HEK293 (cell line): ENCODE measurements at regions not wholly inside any gene's neighbourhood (a gene's known extent, or its start where the extent isn't known, plus 50 kb on each side); places are given as distances from the start of the nearest gene placed in this dataset.

Experiments used
- CTCF ChIA-PET: fragments of 350-600 bp; formaldehyde crosslinking; extraction: SDS; loops from one replicate; lab custom pipeline; 2021; ENCODE audit warnings: antibody characterized with exemption; lab: Yijun Ruan, JAX
- POLR2A ChIA-PET: fragments of 300-600 bp; formaldehyde crosslinking; extraction: SDS; loops from one replicate; lab custom pipeline; 2020; ENCODE audit warnings: antibody characterized with exemption, inconsistent platforms; lab: Yijun Ruan, JAX
- H3K27ac ChIP-seq: fragments of 200-500 bp; sonication (Bioruptor generic); 2 replicates; pipeline ENCODE4 v1.5.1; 2014; ENCODE audit warnings: low read depth, low read length, control low read depth, inconsistent platforms; ENCODE audit errors: extremely low read depth
- H3K36me3 ChIP-seq, 2 experiments: fragments of 200-500 bp in 1 of 2; sonication (Bioruptor generic) in 1 of 2; 1 replicate in 1 of 2; 2 replicates in 1 of 2; pipeline ENCODE4 v1.5.1; 2014 to 2017; ENCODE audit warnings: inconsistent platforms in 2 of 2, low read length in 2 of 2; ENCODE audit not compliant: control insufficient read depth in 2 of 2, insufficient read depth in 1 of 2
- H3K4me1 ChIP-seq: fragments of 200-500 bp; sonication (Bioruptor generic); 2 replicates; pipeline ENCODE4 v1.5.1; 2014; ENCODE audit warnings: mild to moderate bottlenecking, low read length, inconsistent platforms; ENCODE audit not compliant: control insufficient read depth, insufficient read depth
- H3K4me3 ChIP-seq: 2 replicates; pipeline ENCODE4 v1.5.1; 2011; ENCODE audit warnings: low read depth, mild to moderate bottlenecking, control low read depth, low read length, moderate library complexity
- H3K9me3 ChIP-seq: fragments of 200-500 bp; sonication (Bioruptor generic); 2 replicates; pipeline ENCODE4 v1.5.1; 2014; ENCODE audit warnings: low read depth, low read length, inconsistent platforms; ENCODE audit not compliant: control insufficient read depth, insufficient read depth
- GLI4 ChIP-seq: fragments of 450-650 bp; formaldehyde crosslinking; IDR thresholded peaks from 2 replicates; pipeline ENCODE4 v1.5.1; 2016; ENCODE audit warnings: missing biosample characterization, missing genetic modification characterization
- PRDM4 ChIP-seq: fragments of 450-650 bp; formaldehyde crosslinking; IDR thresholded peaks from 2 replicates; pipeline ENCODE4 v1.5.1; 2017; ENCODE audit warnings: missing biosample characterization, missing genetic modification characterization
- PRDM6 ChIP-seq: fragments of 450-650 bp; formaldehyde crosslinking; IDR thresholded peaks from 2 replicates; pipeline ENCODE4 v1.5.1; 2017; ENCODE audit warnings: missing biosample characterization, missing genetic modification characterization
- SCRT2 ChIP-seq: fragments of 450-650 bp; formaldehyde crosslinking; IDR thresholded peaks from 2 replicates; pipeline ENCODE4 v1.5.1; 2016; ENCODE audit warnings: missing biosample characterization, missing genetic modification characterization
- ZBTB1 ChIP-seq: fragments of 450-650 bp; formaldehyde crosslinking; IDR thresholded peaks from 2 replicates; pipeline ENCODE4 v1.5.1; 2016; ENCODE audit warnings: missing biosample characterization, missing genetic modification characterization
- ZBTB8A ChIP-seq: fragments of 450-650 bp; formaldehyde crosslinking; IDR thresholded peaks from 2 replicates; pipeline ENCODE4 v1.5.1; 2016; ENCODE audit warnings: missing biosample characterization, missing genetic modification characterization
- ZEB2 ChIP-seq: fragments of 450-650 bp; formaldehyde crosslinking; IDR thresholded peaks from 2 replicates; pipeline ENCODE4 v1.5.1; 2016; ENCODE audit warnings: missing biosample characterization, missing genetic modification characterization
- ZNF148 ChIP-seq: fragments of 450-650 bp; formaldehyde crosslinking; IDR thresholded peaks from 2 replicates; pipeline ENCODE4 v1.5.0; 2017; ENCODE audit warnings: missing biosample characterization, missing genetic modification characterization, borderline replicate concordance
- ZNF155 ChIP-seq: fragments of 450-650 bp; formaldehyde crosslinking; IDR thresholded peaks from 2 replicates; pipeline ENCODE4 v1.5.1; 2016; ENCODE audit warnings: missing biosample characterization, missing genetic modification characterization
- ZNF16 ChIP-seq: fragments of 450-650 bp; formaldehyde crosslinking; IDR thresholded peaks from 2 replicates; pipeline ENCODE4 v1.5.1; 2016; ENCODE audit warnings: low read depth, missing biosample characterization, missing genetic modification characterization
- ZNF184 ChIP-seq: fragments of 450-650 bp; IDR thresholded peaks from 2 replicates; pipeline ENCODE4 v1.5.1; 2018; ENCODE audit warnings: missing biosample characterization, mild to moderate bottlenecking, missing genetic modification characterization
- ZNF221 ChIP-seq: fragments of 450-650 bp; formaldehyde crosslinking; IDR thresholded peaks from 2 replicates; pipeline ENCODE4 v1.5.1; 2017; ENCODE audit warnings: missing biosample characterization, missing genetic modification characterization, borderline replicate concordance
- ZNF248 ChIP-seq: fragments of 450-650 bp; formaldehyde crosslinking; IDR thresholded peaks from 2 replicates; pipeline ENCODE4 v1.5.1; 2017; ENCODE audit warnings: missing biosample characterization, missing genetic modification characterization
- ZNF280C ChIP-seq: fragments of 450-650 bp; formaldehyde crosslinking; IDR thresholded peaks from 2 replicates; pipeline ENCODE4 v1.5.1; 2016; ENCODE audit warnings: missing biosample characterization, missing genetic modification characterization
- ZNF341 ChIP-seq: fragments of 450-650 bp; formaldehyde crosslinking; IDR thresholded peaks from 2 replicates; pipeline ENCODE4; 2016; ENCODE audit warnings: low read depth, missing biosample characterization, missing genetic modification characterization
- ZNF391 ChIP-seq: fragments of 450-650 bp; formaldehyde crosslinking; IDR thresholded peaks from 2 replicates; pipeline ENCODE4 v1.5.1; 2016; ENCODE audit warnings: low read depth, missing biosample characterization, missing genetic modification characterization, borderline replicate concordance
- ZNF521 ChIP-seq: fragments of 450-650 bp; formaldehyde crosslinking; IDR thresholded peaks from 2 replicates; pipeline ENCODE4 v1.5.1; 2017; ENCODE audit warnings: missing biosample characterization, mild to moderate bottlenecking, missing genetic modification characterization
- ZNF530 ChIP-seq: fragments of 450-650 bp; formaldehyde crosslinking; IDR thresholded peaks from 2 replicates; pipeline ENCODE4 v1.5.1; 2016; ENCODE audit warnings: low read depth, missing biosample characterization, missing genetic modification characterization
- ZNF549 ChIP-seq: fragments of 450-650 bp; IDR thresholded peaks from 2 replicates; pipeline ENCODE4 v1.5.1; 2018; ENCODE audit warnings: missing biosample characterization, missing genetic modification characterization, mild to moderate bottlenecking, inconsistent platforms, moderate library complexity
- ZNF621 ChIP-seq: fragments of 450-650 bp; formaldehyde crosslinking; IDR thresholded peaks from 2 replicates; pipeline ENCODE4 v1.5.1; 2017; ENCODE audit warnings: missing biosample characterization, missing genetic modification characterization
- ZNF677 ChIP-seq: fragments of 450-650 bp; IDR thresholded peaks from 2 replicates; pipeline ENCODE4 v1.5.0; 2018; ENCODE audit warnings: missing biosample characterization, mild to moderate bottlenecking, missing genetic modification characterization, moderate library complexity
- ZNF704 ChIP-seq: fragments of 450-650 bp; formaldehyde crosslinking; IDR thresholded peaks from 2 replicates; pipeline ENCODE4 v1.5.1; 2016; ENCODE audit warnings: missing biosample characterization, missing genetic modification characterization
- ZNF707 ChIP-seq: fragments of 450-650 bp; formaldehyde crosslinking; IDR thresholded peaks from 2 replicates; pipeline ENCODE4 v1.5.1; 2016; ENCODE audit warnings: missing biosample characterization, missing genetic modification characterization
- ZNF776 ChIP-seq: fragments of 450-650 bp; formaldehyde crosslinking; IDR thresholded peaks from 2 replicates; pipeline ENCODE4 v1.5.0; 2017; ENCODE audit warnings: missing biosample characterization, missing genetic modification characterization, borderline replicate concordance

GRCh38 chr17:79410681-79411080 lies 200.2 kb downstream of the RBFOX3 start (continued):
- no peak for TF ChIP-seq ZBTB8A (tag by site-specific recombination)
- TF ChIP-seq ZNF704: no peak
- TF ChIP-seq, all 188 proteins: peak for 0

- TF ChIP-seq ZNF16 (tag by site-specific recombination): no peak
- no peak for TF ChIP-seq ZNF341
- TF ChIP-seq PRDM6 (tag by site-specific recombination): no peak
- TF ChIP-seq ZNF704: no peak
- TF ChIP-seq ZNF707 (tag by site-specific recombination): no peak
- TF ChIP-seq ZNF280C (tag by site-specific recombination): no peak
- TF ChIP-seq ZNF677: no peak
- TF ChIP-seq ZBTB1 (tag by site-specific recombination): no peak
- no peak for TF ChIP-seq ZNF391
- Histone ChIP-seq H3K36me3 (no peaks in the 10 kb centered on the region), H3K4me3 (no peak overlapping the region), H3K27ac (no peak overlapping the region), H3K4me1 (no peaks in the 10 kb centered on the region), H3K9me3 (no peaks in the 10 kb centered on the region)
- ChIA-PET CTCF (interaction anchor here (1.6 to 4.7 kb wide), 2 partner anchors 15 to 204 kb away, joined by 4 to 45 read pairs; no protein-coding TSS in a partner anchor), POLR2A (no interaction called here)
Measured at GRCh38 chr17:79408251-79408650, 202.6 kb downstream of the RBFOX3 start.

- CTCF ChIA-PET: interaction anchor here (0.6 to 4.7 kb wide), 3 partner anchors 14 to 258 kb away, joined by 4 to 45 read pairs (median 4); no protein-coding TSS in a partner anchor
- no peaks in the 10 kb centered on the region for H3K36me3 ChIP-seq
- no peak overlapping the region for H3K4me3 ChIP-seq
- POLR2A ChIA-PET: no interaction called here
- H3K27ac ChIP-seq: no peak overlapping the region
- H3K9me3 ChIP-seq: no peaks in the 10 kb centered on the region
- no peaks in the 10 kb centered on the region for H3K4me1 ChIP-seq
- TF ChIP-seq ZNF621 (tag by site-specific recombination) (no peak), ZNF148 (tag by site-specific recombination) (no peak), ZNF155 (no peak), ZNF248 (no peak), ZNF184 (tag by site-specific recombination) (no peak), ZEB2 (tag by site-specific recombination) (no peak), ZNF521 (tag by site-specific recombination) (no peak), PRDM4 (no peak), GLI4 (no peak), ZNF221 (tag by site-specific recombination) (no peak), SCRT2 (tag by site-specific recombination) (no peak), ZNF530 (tag by site-specific recombination) (no peak), ZNF776 (no peak), ZNF549 (tag by site-specific recombination) (no peak)
Measured at GRCh38 chr17:79407385-79407784, 203.5 kb downstream of the RBFOX3 start.
